CD4-positive, CD25-positive, alpha-beta regulatory T cell (primary cell): ENCODE measurements at regions not wholly inside any gene's neighbourhood (a gene's known extent, or its start where the extent isn't known, plus 50 kb on each side); places are given as distances from the start of the nearest gene placed in this dataset.

Source experiments
- ATAC-seq, 2 donors: fragments of 150-1000 bp; cut with Tn5 transposase; one replicate each; pipeline ENCODE4 v1.10.0; 2021; ENCODE audit warnings: low read depth in 2 of 2, moderate number of reproducible peaks in 2 of 2, moderate library complexity in 1 of 2
- DNase-seq, 3 donors: peaks; one replicate each; pipeline versions ENCODE4 v3.0.0 to v3.0.0-alpha.2; 2012 to 2022; ENCODE audit warnings: mixed read lengths in 1 of 3
- H3K27ac ChIP-seq: one replicate; pipeline ENCODE4 v1.7.0; 2013; ENCODE audit warnings: mild to moderate bottlenecking, low read length; ENCODE audit not compliant: insufficient read depth, poor library complexity, severe bottlenecking
- H3K27me3 ChIP-seq: one replicate; pipeline ENCODE4 v1.7.0; 2013; ENCODE audit warnings: low read length; ENCODE audit not compliant: control insufficient read depth, insufficient read depth
- H3K36me3 ChIP-seq: one replicate; pipeline ENCODE4 v1.7.0; 2013; ENCODE audit warnings: mild to moderate bottlenecking, low read length, moderate library complexity; ENCODE audit not compliant: control insufficient read depth, insufficient read depth
- H3K4me1 ChIP-seq: 2 replicates; pipeline ENCODE4 v1.7.0; 2013; ENCODE audit warnings: mild to moderate bottlenecking, low read length; ENCODE audit not compliant: insufficient read depth, control insufficient read depth, poor library complexity, severe bottlenecking
- H3K4me3 ChIP-seq: one replicate; pipeline ENCODE4 v1.7.0; 2013; ENCODE audit warnings: low read depth, mild to moderate bottlenecking, low read length, moderate library complexity
- H3K9me3 ChIP-seq, 2 experiments: 1 replicate in 1 of 2; 2 replicates in 1 of 2; pipeline ENCODE4 v1.7.0; 2013; ENCODE audit warnings: low read length in 2 of 2, mild to moderate bottlenecking in 1 of 2, moderate library complexity in 1 of 2; ENCODE audit not compliant: control insufficient read depth in 2 of 2
- H3K27ac Mint-ChIP-seq, 3 donors: one replicate each; pipeline ENCODE4 v1.8.0; 2020 to 2022; ENCODE audit warnings: mild to moderate bottlenecking in 3 of 3, mixed read lengths in 3 of 3, moderate library complexity in 2 of 3
- H3K27me3 Mint-ChIP-seq: one replicate; pipeline ENCODE4 v1.8.0; 2022; ENCODE audit warnings: mild to moderate bottlenecking, mixed read lengths
- H3K36me3 Mint-ChIP-seq: one replicate; pipeline ENCODE4 v1.8.0; 2020; ENCODE audit warnings: mixed read lengths
- H3K4me1 Mint-ChIP-seq, 4 donors: one replicate each; pipeline ENCODE4 v1.8.0; 2020 to 2022; ENCODE audit warnings: mixed read lengths in 4 of 4, mild to moderate bottlenecking in 1 of 4
- H3K4me3 Mint-ChIP-seq, 4 donors: one replicate each; pipeline ENCODE4 v1.8.0; 2020 to 2022; ENCODE audit warnings: mild to moderate bottlenecking in 4 of 4, mixed read lengths in 4 of 4, moderate library complexity in 3 of 4
- H3K9me3 Mint-ChIP-seq, 7 donors: one replicate each; pipeline ENCODE4 v1.8.0; 2020 to 2022; ENCODE audit warnings: mixed read lengths in 7 of 7, mild to moderate bottlenecking in 3 of 7, moderate library complexity in 2 of 7

- Histone ChIP-seq H3K27me3 (no peaks in the 10 kb centered on the region), H3K9me3 (no peaks in the 10 kb centered on the region), H3K36me3 (no peaks in the 10 kb centered on the region), H3K4me3 (no peak overlapping the region), H3K27ac (no peak overlapping the region), H3K4me1 (no peaks in the 10 kb centered on the region)
- Mint-ChIP-seq H3K4me3 (no peak overlapping the region), H3K27me3 (peaks cover 6% of the 10 kb centered on the region), H3K9me3 (peaks cover 0 to 3% (median 0%) of the 10 kb centered on the region in 7 donors), H3K4me1 (no peaks in the 10 kb centered on the region), H3K27ac (no peak overlapping the region), H3K36me3 (no peaks in the 10 kb centered on the region)
- no peak for ATAC-seq
- DNase-seq, result no peak
Measured at GRCh38 chr4:36722986-36723385, 441.6 kb downstream of the DTHD1 start.

DNA sequence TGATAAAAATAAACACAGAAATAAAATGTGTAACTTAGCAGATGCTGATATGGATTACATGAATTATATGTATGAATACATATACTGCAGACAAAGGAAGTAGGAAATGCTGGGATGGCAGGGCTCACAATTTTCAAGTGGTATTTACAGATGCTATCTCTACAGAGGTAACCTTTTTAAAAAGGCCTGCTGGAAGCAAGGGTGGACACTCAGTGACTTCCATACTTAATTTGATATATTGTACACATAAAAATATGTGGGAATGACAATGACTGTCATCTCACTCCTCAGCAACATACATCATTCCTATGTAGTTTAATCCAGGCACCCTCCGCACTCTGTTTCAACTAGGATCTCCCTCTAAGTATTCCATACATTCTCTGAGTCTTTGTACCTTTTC is 452.9 kb downstream of the DTHD1 start:
- Histone ChIP-seq H3K27me3 (no peaks in the 10 kb centered on the region), H3K9me3 (no peaks in the 10 kb centered on the region), H3K36me3 (no peaks in the 10 kb centered on the region), H3K27ac (no peak overlapping the region), H3K4me1 (no peaks in the 10 kb centered on the region), H3K4me3 (no peak overlapping the region)
- Mint-ChIP-seq H3K4me1 (no peaks in the 10 kb centered on the region), H3K27me3 (no peaks in the 10 kb centered on the region), H3K27ac (no peak overlapping the region), H3K4me3 (no peak overlapping the region), H3K36me3 (no peaks in the 10 kb centered on the region), H3K9me3 (peaks cover 0 to 2% (median 0%) of the 10 kb centered on the region in 7 donors)
- ATAC-seq, result no peak
- DNase-seq, result no peak

DNA sequence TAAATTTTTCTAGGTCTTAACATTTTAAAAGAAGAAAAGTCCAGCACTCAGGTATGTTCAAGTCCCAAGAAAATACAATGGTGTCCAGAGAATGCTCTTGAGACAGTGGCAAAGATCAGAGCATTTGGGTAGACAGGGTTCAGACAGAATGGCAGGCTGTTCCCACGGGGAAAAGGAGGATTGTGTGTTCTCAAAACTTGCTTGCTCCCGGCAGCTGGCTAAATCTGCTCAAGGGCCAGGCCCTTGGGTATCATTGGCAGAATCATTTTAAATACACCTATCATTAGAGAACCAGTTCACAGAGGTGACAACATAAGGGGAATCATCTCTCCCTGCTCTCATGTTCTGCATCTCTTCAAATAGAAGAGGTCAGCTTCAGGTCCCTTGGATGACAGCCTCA is 456.3 kb downstream of the DTHD1 start:
- no peak overlapping the region for H3K4me3 Mint-ChIP-seq
- ATAC-seq (no peak), DNase-seq (no peak)
- Histone ChIP-seq H3K36me3 (no peaks in the 10 kb centered on the region), H3K27me3 (no peaks in the 10 kb centered on the region), H3K4me1 (no peaks in the 10 kb centered on the region), H3K4me3 (no peak overlapping the region), H3K9me3 (no peaks in the 10 kb centered on the region), H3K27ac (no peak overlapping the region)
- H3K9me3 Mint-ChIP-seq, result peaks cover 0 to 2% (median 0%) of the 10 kb centered on the region in 7 donors
- no peaks in the 10 kb centered on the region for H3K4me1 Mint-ChIP-seq
- no peaks in the 10 kb centered on the region for H3K36me3 Mint-ChIP-seq
- no peaks in the 10 kb centered on the region for H3K27me3 Mint-ChIP-seq
- H3K27ac Mint-ChIP-seq, result no peak overlapping the region

DNA sequence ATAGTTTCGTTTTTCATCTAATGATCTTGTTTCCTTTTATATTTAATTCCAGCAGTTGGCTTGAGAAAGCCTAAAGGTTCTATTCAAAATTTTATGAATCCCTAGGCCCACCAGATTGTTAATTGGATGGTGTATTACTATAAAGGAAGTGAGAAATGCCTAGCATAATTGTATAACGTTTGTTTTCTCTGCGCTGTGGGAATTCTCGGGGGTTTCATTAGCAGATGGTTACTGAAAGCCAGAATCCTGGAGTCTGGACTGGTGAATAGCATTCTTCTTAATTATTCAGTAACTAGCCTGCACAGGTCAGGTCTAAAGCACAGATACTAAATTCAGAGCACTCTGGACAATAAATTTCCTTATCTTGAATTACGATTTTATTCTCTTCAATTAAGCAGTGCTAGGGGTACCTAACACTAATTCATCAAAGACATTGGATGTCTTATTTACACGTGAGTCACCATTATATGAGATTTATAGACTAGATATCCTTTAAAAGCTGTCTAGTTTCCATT is 459.4 kb downstream of the DTHD1 start:
- no peaks in the 10 kb centered on the region for H3K9me3 ChIP-seq
- ATAC-seq, result no peak
- Mint-ChIP-seq H3K27me3 (no peaks in the 10 kb centered on the region), H3K36me3 (no peaks in the 10 kb centered on the region), H3K9me3 (peaks cover 0 to 2% (median 0%) of the 10 kb centered on the region in 7 donors), H3K4me1 (no peaks in the 10 kb centered on the region), H3K4me3 (no peak overlapping the region), H3K27ac (no peak overlapping the region)
- no peak overlapping the region for H3K27ac ChIP-seq
- no peaks in the 10 kb centered on the region for H3K27me3 ChIP-seq
- no peaks in the 10 kb centered on the region for H3K4me1 ChIP-seq
- H3K4me3 ChIP-seq, result no peak overlapping the region
- H3K36me3 ChIP-seq, result no peaks in the 10 kb centered on the region
- DNase-seq, result no peak

GRCh38 chr4:36747277-36748129 is 466.1 kb downstream of the DTHD1 start:
- H3K9me3 ChIP-seq, result no peaks in the 10 kb centered on the region
- H3K4me1 Mint-ChIP-seq, result no peaks in the 10 kb centered on the region
- no peak overlapping the region for H3K4me3 Mint-ChIP-seq
- peak in 1 of 2 donors; percentile 16 for ATAC-seq
- no peaks in the 10 kb centered on the region for H3K27me3 ChIP-seq
- no peak for DNase-seq
- no peak overlapping the region for H3K27ac ChIP-seq
- H3K36me3 ChIP-seq, result no peaks in the 10 kb centered on the region
- H3K27me3 Mint-ChIP-seq, result no peaks in the 10 kb centered on the region
- no peaks in the 10 kb centered on the region for H3K4me1 ChIP-seq
- H3K27ac Mint-ChIP-seq, result no peak overlapping the region
- no peak overlapping the region for H3K4me3 ChIP-seq
- H3K9me3 Mint-ChIP-seq, result peaks cover 0 to 2% (median 0%) of the 10 kb centered on the region in 7 donors
- no peaks in the 10 kb centered on the region for H3K36me3 Mint-ChIP-seq

GRCh38 chr4:36753048-36753447 is 471.6 kb downstream of the DTHD1 start:
- Mint-ChIP-seq H3K4me3 (no peak overlapping the region), H3K9me3 (peaks cover 0 to 2% (median 0%) of the 10 kb centered on the region in 7 donors), H3K27me3 (no peaks in the 10 kb centered on the region), H3K27ac (no peak overlapping the region), H3K36me3 (no peaks in the 10 kb centered on the region), H3K4me1 (no peaks in the 10 kb centered on the region)
- peak in 1 of 3 donors; percentile 13 for DNase-seq
- H3K4me3 ChIP-seq, result no peak overlapping the region
- H3K4me1 ChIP-seq, result no peaks in the 10 kb centered on the region
- H3K27me3 ChIP-seq, result no peaks in the 10 kb centered on the region
- ATAC-seq, result no peak
- no peak overlapping the region for H3K27ac ChIP-seq
- no peaks in the 10 kb centered on the region for H3K36me3 ChIP-seq
- no peaks in the 10 kb centered on the region for H3K9me3 ChIP-seq

- Histone ChIP-seq H3K9me3 (no peaks in the 10 kb centered on the region), H3K36me3 (no peaks in the 10 kb centered on the region), H3K27ac (no peak overlapping the region), H3K4me1 (no peaks in the 10 kb centered on the region), H3K27me3 (no peaks in the 10 kb centered on the region), H3K4me3 (no peak overlapping the region)
- ATAC-seq, result no peak
- Mint-ChIP-seq H3K4me1 (no peaks in the 10 kb centered on the region), H3K27me3 (no peaks in the 10 kb centered on the region), H3K27ac (no peak overlapping the region), H3K9me3 (peaks cover 0 to 2% (median 0%) of the 10 kb centered on the region in 7 donors), H3K4me3 (no peak overlapping the region), H3K36me3 (no peaks in the 10 kb centered on the region)
- no peak for DNase-seq
Measured at GRCh38 chr4:36757580-36758311, 476.3 kb downstream of the DTHD1 start.
